GM12875 (cell line): ENCODE measurements at regions not wholly inside any gene's neighbourhood (a gene's known extent, or its start where the extent isn't known, plus 50 kb on each side); places are given as distances from the start of the nearest gene placed in this dataset.

Experiments
- H3K4me3 ChIP-seq: one replicate; pipeline ENCODE4 v1.5.1; 2011; ENCODE audit warnings: low read depth, low read length, control low read depth
- CTCF ChIP-seq: IDR thresholded peaks from 2 replicates; pipeline ENCODE4 v1.5.1; 2011; ENCODE audit warnings: low read depth, mild to moderate bottlenecking, control low read depth, inconsistent platforms, low read length, moderate library complexity, borderline replicate concordance; ENCODE audit not compliant: insufficient read depth

- H3K4me3 ChIP-seq, result no peak overlapping the region
- no peak for TF ChIP-seq CTCF
These were observed 166.9 kb upstream of the ATXN7L3B start for GRCh38 chr12:74370608-74371216.

- H3K4me3 ChIP-seq, result no peak overlapping the region
- TF ChIP-seq CTCF, result no peak
These were observed 158.5 kb upstream of the ATXN7L3B start for GRCh38 chr12:74379114-74379513.

- no peak overlapping the region for H3K4me3 ChIP-seq
- TF ChIP-seq CTCF, result no peak
These were observed 155.7 kb upstream of the ATXN7L3B start for GRCh38 chr12:74381958-74382357.

GRCh38 chr12:74382983-74383382 is 154.7 kb upstream of the ATXN7L3B start:
- TF ChIP-seq CTCF, result no peak
- no peak overlapping the region for H3K4me3 ChIP-seq

- no peak for TF ChIP-seq CTCF
- no peak overlapping the region for H3K4me3 ChIP-seq
These were observed 146.4 kb upstream of the ATXN7L3B start for GRCh38 chr12:74391283-74391682.

GRCh38 chr12:74393272-74393671 is 144.4 kb upstream of the ATXN7L3B start:
- TF ChIP-seq CTCF, result no peak
- no peak overlapping the region for H3K4me3 ChIP-seq

GRCh38 chr12:74394647-74395046 is 143.0 kb upstream of the ATXN7L3B start:
- H3K4me3 ChIP-seq, result no peak overlapping the region
- TF ChIP-seq CTCF, result no peak
